PC-9 (cell line): ENCODE measurements at regions not wholly inside any gene's neighbourhood (a gene's known extent, or its start where the extent isn't known, plus 50 kb on each side); places are given as distances from the start of the nearest gene placed in this dataset.

Experiments used
- CTCF ChIP-seq: fragments of 200-600 bp; sonication (generic); conservative IDR thresholded peaks from 2 replicates; pipeline ENCODE4 v1.6.1; 2017; ENCODE audit warnings: mixed run types, antibody characterized with exemption, mild to moderate bottlenecking, moderate library complexity
- EZH2 ChIP-seq: fragments of 200-600 bp; sonication (generic); IDR thresholded peaks from 2 replicates; pipeline ENCODE4 v1.8.0; 2017; ENCODE audit warnings: antibody characterized with exemption, low read depth

- TF ChIP-seq CTCF (no peak), EZH2 (no peak)
These were observed 488.3 kb upstream of the FLRT2 start for GRCh38 chr14:85041618-85042017.
